ENCODE measurements at regions not wholly inside any gene's neighbourhood (a gene's known extent, or its start where the extent isn't known, plus 50 kb on each side); places are given as distances from the start of the nearest gene placed in this dataset.

DNA sequence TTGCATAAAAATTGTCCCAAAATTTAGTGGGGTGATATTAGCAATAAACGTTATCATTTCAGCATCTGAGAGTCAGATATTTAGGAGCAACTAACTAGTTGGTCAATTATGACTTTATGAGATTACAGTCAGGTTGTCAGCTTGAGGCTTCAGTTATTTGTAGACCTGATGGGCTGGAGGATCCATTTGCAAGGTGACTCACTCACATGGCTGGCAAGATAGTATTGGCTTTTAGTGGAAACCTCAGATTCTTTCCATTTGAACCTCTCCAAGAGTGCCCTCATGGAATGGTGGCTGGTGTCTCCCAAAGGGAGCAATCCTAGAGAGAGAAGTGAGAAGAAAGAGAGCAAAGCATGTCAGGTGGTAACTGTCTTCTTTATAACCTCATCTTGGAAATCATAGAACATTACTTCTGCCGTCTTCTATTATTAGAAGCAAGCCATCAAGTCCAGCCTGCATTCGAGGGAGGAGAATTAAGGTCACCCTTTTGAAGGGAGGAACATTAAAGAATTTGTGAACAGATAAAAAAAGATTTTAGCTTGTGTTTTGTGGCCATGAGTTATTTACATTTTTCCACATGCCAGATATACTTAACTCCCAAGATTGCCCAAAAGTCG lies 92.5 kb downstream of the HAUS1 start:
- TF ChIP-seq CTCF (IDR thresholded peaks at IDR 0.05) (no peak), POLR2A (IDR thresholded peaks at IDR 0.05) (no peak)

Data from thyroid gland (tissue), 4 donors.